GM18870 (cell line): ENCODE measurements at regions not wholly inside any gene's neighbourhood (a gene's known extent, or its start where the extent isn't known, plus 50 kb on each side); places are given as distances from the start of the nearest gene placed in this dataset.
A peak's percentile ranks its signal among the peaks of the same experiment; 100 is the strongest.

Source experiments
- ATAC-seq: cut with Tn5 transposase; IDR thresholded peaks from one replicate; pipeline ENCODE4 v1.9.1; 2021; ENCODE audit warnings: moderate library complexity; ENCODE audit not compliant: unreplicated experiment

- ATAC-seq: peak; percentile 54
These were observed 60.9 kb upstream of the PIP5K1B start for GRCh38 chr9:68643901-68644809.

GRCh38 chr9:68644831-68645230 lies 60.2 kb upstream of the PIP5K1B start:
- no peak for ATAC-seq

GRCh38 chr9:68648164-68648563 lies 56.9 kb upstream of the PIP5K1B start:
- ATAC-seq: no peak

- no peak for ATAC-seq
These were observed 56.1 kb upstream of the PIP5K1B start for GRCh38 chr9:68648971-68649370.

GRCh38 chr9:68651280-68651893 lies 53.7 kb upstream of the PIP5K1B start:
- ATAC-seq: peak; percentile 33

DNA sequence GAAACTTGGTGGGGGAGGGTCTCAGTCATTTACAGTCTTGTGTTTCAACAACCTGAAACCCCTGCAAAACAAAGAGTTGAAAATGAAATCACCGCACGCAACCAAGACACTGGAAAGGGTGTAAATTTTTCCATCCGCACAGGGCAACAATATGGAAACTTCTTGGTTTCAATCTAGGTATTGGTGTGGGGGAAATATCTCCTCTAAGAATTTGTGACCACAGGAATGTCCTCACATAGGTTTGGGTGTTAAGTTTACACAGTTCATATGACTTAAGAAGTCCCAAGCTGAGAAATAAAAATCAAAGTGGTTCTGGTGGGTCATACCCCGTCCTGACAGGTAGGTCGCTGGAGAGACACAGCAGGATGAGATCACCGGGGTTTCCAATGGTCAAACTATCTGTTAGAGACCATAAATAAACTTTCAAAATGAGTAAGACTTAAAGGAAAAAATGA lies 51.9 kb upstream of the PIP5K1B start:
- ATAC-seq: peak; percentile 79

DNA sequence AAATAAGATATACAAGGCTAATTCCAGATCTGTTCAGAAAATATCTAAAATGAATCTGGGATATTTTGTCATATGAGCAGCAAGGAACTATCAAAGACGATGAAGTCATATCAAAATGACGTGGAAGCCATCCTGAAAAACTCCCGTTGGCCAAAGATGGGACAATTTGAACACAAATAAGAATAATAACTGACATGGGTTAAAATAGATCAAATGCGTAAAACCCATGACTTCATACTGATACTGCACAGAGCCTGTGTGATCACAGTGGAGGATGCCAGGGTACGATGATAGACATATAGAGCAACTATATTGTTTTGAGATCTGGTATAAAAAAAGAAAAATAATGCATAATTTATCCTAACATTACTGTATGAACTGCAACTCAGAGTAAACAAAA lies 51.0 kb upstream of the PIP5K1B start:
- ATAC-seq: no peak
